Panc1 (cell line): ENCODE measurements at regions not wholly inside any gene's neighbourhood (a gene's known extent, or its start where the extent isn't known, plus 50 kb on each side); places are given as distances from the start of the nearest gene placed in this dataset.

Source experiments
- ATAC-seq: fragments of 200-7000 bp; cut with Tn5 transposase; 2 replicates; pipeline ENCODE4 v1.9.1; 2020; ENCODE audit warnings: mild to moderate bottlenecking, moderate library complexity
- BruUV-seq: library from RNA; stranded (reverse); fragments of 400-500 nt; replicated peaks from 2 replicates; lab custom pipeline; 2021; lab: Mats Ljungman, UMichigan
- CTCF ChIA-PET: fragments of 300-600 bp; sonication (Branson Sonifier 250); formaldehyde crosslinking; loops from one replicate; lab custom pipeline; 2022; ENCODE audit warnings: antibody characterized with exemption; lab: Charles Lee
- POLR2A ChIA-PET: fragments of 300-600 bp; sonication (Branson Sonifier 250); formaldehyde crosslinking; loops from one replicate; lab custom pipeline; 2022; ENCODE audit warnings: antibody characterized with exemption; lab: Charles Lee
- DNase-seq: peaks from one replicate; pipeline ENCODE4 v3.0.0-alpha.2; 2010; ENCODE audit warnings: low read depth, low spot score
- H3K27ac ChIP-seq: 2 replicates; pipeline ENCODE4 v1.5.1; 2011; ENCODE audit warnings: mild to moderate bottlenecking, low read length, inconsistent platforms
- H3K27me3 ChIP-seq: fragments of 200-500 bp; sonication (Bioruptor generic); 2 replicates; pipeline ENCODE4 v1.6.0; 2014; ENCODE audit warnings: low read length, inconsistent platforms; ENCODE audit not compliant: control insufficient read depth, insufficient read depth
- H3K36me3 ChIP-seq: fragments of 200-500 bp; sonication (Bioruptor generic); 2 replicates; pipeline ENCODE4 v1.5.1; 2014; ENCODE audit warnings: inconsistent platforms, mild to moderate bottlenecking, low read length, moderate library complexity; ENCODE audit not compliant: control insufficient read depth, insufficient read depth
- H3K4me1 ChIP-seq: 2 replicates; pipeline ENCODE4 v1.5.1; 2011; ENCODE audit warnings: inconsistent platforms, mild to moderate bottlenecking, low read length, moderate library complexity; ENCODE audit not compliant: control insufficient read depth, insufficient read depth
- H3K4me3 ChIP-seq, 2 experiments: 2 replicates each; pipeline ENCODE4 v1.5.1; 2011 to 2012; ENCODE audit warnings: low read depth in 2 of 2, low read length in 2 of 2, mild to moderate bottlenecking in 2 of 2, inconsistent platforms in 1 of 2, moderate library complexity in 1 of 2
- H3K9me3 ChIP-seq: fragments of 200-500 bp; sonication (Bioruptor generic); 2 replicates; pipeline ENCODE4 v1.5.1; 2014; ENCODE audit warnings: low read depth, mild to moderate bottlenecking, inconsistent platforms, low read length, moderate library complexity; ENCODE audit not compliant: control insufficient read depth, insufficient read depth
- POLR2AphosphoS5 ChIP-seq: IDR thresholded peaks from 2 replicates; pipeline ENCODE4 v1.6.1; 2012; ENCODE audit warnings: mild to moderate bottlenecking, low read depth, low read length, moderate library complexity
- SIN3A ChIP-seq: IDR thresholded peaks from 2 replicates; pipeline ENCODE4 v1.6.1; 2012; ENCODE audit warnings: low read depth, mild to moderate bottlenecking, low read length, moderate library complexity, borderline replicate concordance; ENCODE audit not compliant: insufficient read depth
- TCF7L2 ChIP-seq: IDR thresholded peaks from 2 replicates; pipeline ENCODE4 v1.6.1; 2011; ENCODE audit warnings: mild to moderate bottlenecking, low read depth, low read length, inconsistent platforms
- in situ Hi-C: cut with HindIII; loops from 2 replicates; pipeline ENCODE4 v1.10.0; 2016; ENCODE audit warnings: low sequenced_read_pairs, low pct_unique_long_range_greater_than_20kb
- intact Hi-C: fragments of 100-400 bp; cut with micrococcal nuclease; formaldehyde crosslinking; loops from one replicate; pipeline ENCODE4 v1.10.0; 2022; ENCODE audit not compliant: unreplicated experiment
- TF ChIP-seq, protein P1 (sequence below): fragments of 450-650 bp; IDR thresholded peaks from 2 replicates; pipeline ENCODE4 v1.5.1; 2017; ENCODE audit warnings: mild to moderate bottlenecking
- TF ChIP-seq, protein P2 (sequence below), 2 experiments: IDR thresholded peaks; 2 replicates each; pipeline ENCODE4 v1.6.1; 2011 to 2012; ENCODE audit warnings: low read depth in 2 of 2, control low read depth in 1 of 2, low read length in 1 of 2, mild to moderate bottlenecking in 1 of 2, moderate library complexity in 1 of 2; ENCODE audit not compliant: insufficient read depth in 1 of 2

DNA sequence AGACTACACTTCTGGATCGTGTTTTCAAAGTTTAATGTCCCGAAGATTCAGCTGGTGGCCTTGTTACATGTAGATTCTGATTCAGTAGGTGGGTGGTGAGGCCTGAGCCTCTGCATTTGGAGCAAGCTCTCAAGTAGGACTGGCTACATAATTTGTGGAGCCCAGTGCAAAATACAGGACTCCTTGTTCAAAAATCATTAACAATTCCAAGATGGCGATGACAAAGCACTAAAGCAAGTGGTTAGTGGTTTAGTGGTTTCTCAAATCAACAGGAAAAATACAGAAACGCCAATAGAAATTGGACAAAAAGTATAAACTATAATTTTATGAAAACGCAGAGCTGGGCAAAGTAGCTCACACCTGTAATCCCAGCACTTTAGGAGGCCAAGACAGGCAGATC is 133.7 kb upstream of the STMND1 start:
- no TSS peak for BruUV-seq
- H3K4me3 ChIP-seq: no peak overlapping the region
- ChIA-PET CTCF (interaction anchor here (1.2 kb wide), 1 partner anchor 18 kb away, joined by 4 read pairs; no protein-coding TSS in a partner anchor), POLR2A (interaction anchor here (0.5 kb wide), 1 partner anchor 269 kb away, joined by 4 read pairs; no protein-coding TSS in a partner anchor)
- H3K27ac ChIP-seq: no peak overlapping the region
- no peaks in the 10 kb centered on the region for H3K36me3 ChIP-seq
- DNase-seq: no peak
- ATAC-seq: no peak
- no peaks in the 10 kb centered on the region for H3K9me3 ChIP-seq
- intact Hi-C loops: no loop called here
- H3K27me3 ChIP-seq: peaks cover 3% of the 10 kb centered on the region; the same call in 1 of the 2 replicates
- no peaks in the 10 kb centered on the region for H3K4me1 ChIP-seq
- in situ Hi-C loops: no loop called here
- TF ChIP-seq POLR2AphosphoS5 (no peak), TCF7L2 (no peak), SIN3A (no peak)
- TF ChIP-seq, protein P1, sequence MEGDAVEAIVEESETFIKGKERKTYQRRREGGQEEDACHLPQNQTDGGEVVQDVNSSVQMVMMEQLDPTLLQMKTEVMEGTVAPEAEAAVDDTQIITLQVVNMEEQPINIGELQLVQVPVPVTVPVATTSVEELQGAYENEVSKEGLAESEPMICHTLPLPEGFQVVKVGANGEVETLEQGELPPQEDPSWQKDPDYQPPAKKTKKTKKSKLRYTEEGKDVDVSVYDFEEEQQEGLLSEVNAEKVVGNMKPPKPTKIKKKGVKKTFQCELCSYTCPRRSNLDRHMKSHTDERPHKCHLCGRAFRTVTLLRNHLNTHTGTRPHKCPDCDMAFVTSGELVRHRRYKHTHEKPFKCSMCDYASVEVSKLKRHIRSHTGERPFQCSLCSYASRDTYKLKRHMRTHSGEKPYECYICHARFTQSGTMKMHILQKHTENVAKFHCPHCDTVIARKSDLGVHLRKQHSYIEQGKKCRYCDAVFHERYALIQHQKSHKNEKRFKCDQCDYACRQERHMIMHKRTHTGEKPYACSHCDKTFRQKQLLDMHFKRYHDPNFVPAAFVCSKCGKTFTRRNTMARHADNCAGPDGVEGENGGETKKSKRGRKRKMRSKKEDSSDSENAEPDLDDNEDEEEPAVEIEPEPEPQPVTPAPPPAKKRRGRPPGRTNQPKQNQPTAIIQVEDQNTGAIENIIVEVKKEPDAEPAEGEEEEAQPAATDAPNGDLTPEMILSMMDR: no peak
- TF ChIP-seq, protein P2, sequence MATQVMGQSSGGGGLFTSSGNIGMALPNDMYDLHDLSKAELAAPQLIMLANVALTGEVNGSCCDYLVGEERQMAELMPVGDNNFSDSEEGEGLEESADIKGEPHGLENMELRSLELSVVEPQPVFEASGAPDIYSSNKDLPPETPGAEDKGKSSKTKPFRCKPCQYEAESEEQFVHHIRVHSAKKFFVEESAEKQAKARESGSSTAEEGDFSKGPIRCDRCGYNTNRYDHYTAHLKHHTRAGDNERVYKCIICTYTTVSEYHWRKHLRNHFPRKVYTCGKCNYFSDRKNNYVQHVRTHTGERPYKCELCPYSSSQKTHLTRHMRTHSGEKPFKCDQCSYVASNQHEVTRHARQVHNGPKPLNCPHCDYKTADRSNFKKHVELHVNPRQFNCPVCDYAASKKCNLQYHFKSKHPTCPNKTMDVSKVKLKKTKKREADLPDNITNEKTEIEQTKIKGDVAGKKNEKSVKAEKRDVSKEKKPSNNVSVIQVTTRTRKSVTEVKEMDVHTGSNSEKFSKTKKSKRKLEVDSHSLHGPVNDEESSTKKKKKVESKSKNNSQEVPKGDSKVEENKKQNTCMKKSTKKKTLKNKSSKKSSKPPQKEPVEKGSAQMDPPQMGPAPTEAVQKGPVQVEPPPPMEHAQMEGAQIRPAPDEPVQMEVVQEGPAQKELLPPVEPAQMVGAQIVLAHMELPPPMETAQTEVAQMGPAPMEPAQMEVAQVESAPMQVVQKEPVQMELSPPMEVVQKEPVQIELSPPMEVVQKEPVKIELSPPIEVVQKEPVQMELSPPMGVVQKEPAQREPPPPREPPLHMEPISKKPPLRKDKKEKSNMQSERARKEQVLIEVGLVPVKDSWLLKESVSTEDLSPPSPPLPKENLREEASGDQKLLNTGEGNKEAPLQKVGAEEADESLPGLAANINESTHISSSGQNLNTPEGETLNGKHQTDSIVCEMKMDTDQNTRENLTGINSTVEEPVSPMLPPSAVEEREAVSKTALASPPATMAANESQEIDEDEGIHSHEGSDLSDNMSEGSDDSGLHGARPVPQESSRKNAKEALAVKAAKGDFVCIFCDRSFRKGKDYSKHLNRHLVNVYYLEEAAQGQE (IDR thresholded peaks at IDR 0.05; ENCODE audit: insufficient read depth in 1 of 2, low read depth in 2 of 2, low read length in 1 of 2): no peak

DNA sequence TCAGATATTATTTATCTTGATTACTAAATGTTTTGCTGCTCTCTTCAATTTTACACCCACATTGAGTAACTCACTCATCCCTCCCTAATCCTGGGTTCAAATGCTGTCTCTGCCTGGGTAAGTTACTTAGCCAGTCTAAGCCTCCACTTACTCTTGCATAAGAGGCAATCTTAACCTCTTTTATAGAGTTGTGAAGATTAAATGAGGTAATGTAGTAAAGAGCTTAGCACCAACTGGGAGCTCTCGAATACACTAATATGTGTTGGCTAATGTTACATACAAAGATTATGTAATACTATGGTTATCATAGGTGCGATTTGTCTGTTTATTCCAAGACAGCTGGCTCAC is 134.4 kb upstream of the STMND1 start:
- no peaks in the 10 kb centered on the region for H3K4me1 ChIP-seq
- H3K9me3 ChIP-seq: no peaks in the 10 kb centered on the region
- ChIA-PET CTCF (no interaction called here), POLR2A (no interaction called here)
- in situ Hi-C loops (no loop called here), intact Hi-C loops (no loop called here)
- DNase-seq (no peak), ATAC-seq (no peak)
- H3K36me3 ChIP-seq: no peaks in the 10 kb centered on the region
- TF ChIP-seq, protein P2 (IDR thresholded peaks at IDR 0.05; ENCODE audit: insufficient read depth in 1 of 2, low read depth in 2 of 2, low read length in 1 of 2): no peak
- TF ChIP-seq SIN3A: no peak
- TF ChIP-seq POLR2AphosphoS5: no peak
- TF ChIP-seq, protein P1: no peak
- no peak for TF ChIP-seq TCF7L2
- peaks cover 3% of the 10 kb centered on the region; the same call in 1 of the 2 replicates for H3K27me3 ChIP-seq
- no peak overlapping the region for H3K4me3 ChIP-seq
- H3K27ac ChIP-seq: no peak overlapping the region
- no TSS peak for BruUV-seq
